CD4-positive, alpha-beta memory T cell (primary cell): ENCODE measurements at regions not wholly inside any gene's neighbourhood (a gene's known extent, or its start where the extent isn't known, plus 50 kb on each side); places are given as distances from the start of the nearest gene placed in this dataset.

Experiments used
- CTCF ChIA-PET: fragments of 350-600 bp; sonication (Branson Sonifier 250); formaldehyde crosslinking; loops from one replicate; lab custom pipeline; 2021; ENCODE audit warnings: inconsistent platforms; ENCODE audit not compliant: partially characterized antibody; lab: Charles Lee
- POLR2A ChIA-PET: fragments of 350-600 bp; sonication (Branson Sonifier 250); formaldehyde crosslinking; loops from one replicate; lab custom pipeline; 2021; ENCODE audit not compliant: partially characterized antibody; lab: Charles Lee
- DNase-seq, 5 donors: peaks; one replicate each; pipeline versions ENCODE4 v3.0.0 to v3.0.0-alpha.2; 2020 to 2022; ENCODE audit warnings: mixed read lengths in 1 of 5
- H3K27ac ChIP-seq: one replicate; pipeline ENCODE4 v1.7.0; 2013; ENCODE audit warnings: low read depth, low read length
- H3K27me3 ChIP-seq: 2 replicates; pipeline ENCODE4 v1.7.0; 2013; ENCODE audit warnings: mild to moderate bottlenecking, low read length, moderate library complexity; ENCODE audit not compliant: insufficient read depth
- H3K36me3 ChIP-seq: 2 replicates; pipeline ENCODE4 v1.7.0; 2013; ENCODE audit warnings: mild to moderate bottlenecking, low read length, moderate library complexity; ENCODE audit not compliant: insufficient read depth
- H3K4me1 ChIP-seq: 2 replicates; pipeline ENCODE4 v1.7.0; 2013; ENCODE audit warnings: mild to moderate bottlenecking, low read length, moderate library complexity; ENCODE audit not compliant: insufficient read depth
- H3K4me3 ChIP-seq, 2 donors: one replicate each; pipeline ENCODE4 v1.7.0; 2013; ENCODE audit warnings: low read length in 2 of 2, mild to moderate bottlenecking in 1 of 2
- H3K9me3 ChIP-seq, 2 donors: one replicate each; pipeline ENCODE4 v1.7.0; 2013; ENCODE audit warnings: low read length in 2 of 2, control low read depth in 1 of 2; ENCODE audit not compliant: control insufficient read depth in 1 of 2
- H3K27ac Mint-ChIP-seq, 7 donors: one replicate each; pipeline ENCODE4 v1.8.0; 2020 to 2021; ENCODE audit warnings: mixed read lengths in 7 of 7, mild to moderate bottlenecking in 6 of 7, inconsistent platforms in 3 of 7, moderate library complexity in 3 of 7
- H3K27me3 Mint-ChIP-seq, 2 donors: one replicate each; pipeline ENCODE4 v1.8.0; 2020 to 2021; ENCODE audit warnings: mixed read lengths in 2 of 2
- H3K36me3 Mint-ChIP-seq, 2 donors: one replicate each; pipeline ENCODE4 v1.8.0; 2020 to 2021; ENCODE audit warnings: mixed read lengths in 2 of 2, inconsistent platforms in 1 of 2, mild to moderate bottlenecking in 1 of 2
- H3K4me1 Mint-ChIP-seq, 4 donors: one replicate each; pipeline ENCODE4 v1.8.0; 2020 to 2021; ENCODE audit warnings: mixed read lengths in 4 of 4, mild to moderate bottlenecking in 1 of 4
- H3K4me3 Mint-ChIP-seq, 8 donors: one replicate each; pipeline ENCODE4 v1.8.0; 2020 to 2021; ENCODE audit warnings: mixed read lengths in 8 of 8, mild to moderate bottlenecking in 7 of 8, moderate library complexity in 6 of 8, inconsistent platforms in 3 of 8
- H3K9me3 Mint-ChIP-seq, 8 donors: one replicate each; pipeline ENCODE4 v1.8.0; 2020 to 2021; ENCODE audit warnings: mixed read lengths in 8 of 8, mild to moderate bottlenecking in 5 of 8, inconsistent platforms in 3 of 8, moderate library complexity in 1 of 8
- intact Hi-C: fragments of 100-400 bp; cut with micrococcal nuclease; formaldehyde crosslinking; loops from one replicate; pipeline ENCODE4 v1.15.1; 2023

GRCh38 chr10:3512263-3512662 lies 272.7 kb downstream of the KLF6 start:
- H3K4me3 Mint-ChIP-seq: no peak overlapping the region
- H3K9me3 Mint-ChIP-seq: peaks cover 0 to 2% (median 0%) of the 10 kb centered on the region in 8 donors
- H3K27ac Mint-ChIP-seq: no peak overlapping the region
- H3K36me3 Mint-ChIP-seq: no peaks in the 10 kb centered on the region
- H3K36me3 ChIP-seq: no peaks in the 10 kb centered on the region
- peaks cover under 1 to 3% of the 10 kb centered on the region in 2 donors for H3K27me3 Mint-ChIP-seq
- no peaks in the 10 kb centered on the region for H3K9me3 ChIP-seq
- peaks cover 15% of the 10 kb centered on the region for H3K4me1 ChIP-seq
- peaks cover 3% of the 10 kb centered on the region for H3K27me3 ChIP-seq
- peaks cover 7 to 31% (median 14%) of the 10 kb centered on the region in 4 donors for H3K4me1 Mint-ChIP-seq
- CTCF ChIA-PET: interaction anchor here (0.7 kb wide), 1 partner anchor 392 kb away, joined by 3 read pairs; no protein-coding TSS in a partner anchor
- POLR2A ChIA-PET: no interaction called here
- H3K27ac ChIP-seq: no peak overlapping the region
- DNase-seq: no peak
- intact Hi-C loops: no loop called here
- H3K4me3 ChIP-seq: no peak overlapping the region

GRCh38 chr10:3511483-3511882 lies 273.5 kb downstream of the KLF6 start:
- Histone ChIP-seq H3K27ac (no peak overlapping the region), H3K36me3 (no peaks in the 10 kb centered on the region), H3K9me3 (no peaks in the 10 kb centered on the region), H3K27me3 (no peaks in the 10 kb centered on the region), H3K4me1 (peaks cover 12% of the 10 kb centered on the region), H3K4me3 (no peak overlapping the region)
- Mint-ChIP-seq H3K36me3 (no peaks in the 10 kb centered on the region), H3K4me3 (no peak overlapping the region), H3K27ac (no peak overlapping the region), H3K4me1 (peaks cover 3 to 27% (median 9%) of the 10 kb centered on the region in 4 donors), H3K27me3 (peaks cover 0 to 3% of the 10 kb centered on the region in 2 donors), H3K9me3 (peaks cover 0 to 2% (median 0%) of the 10 kb centered on the region in 8 donors)
- intact Hi-C loops: no loop called here
- ChIA-PET POLR2A (no interaction called here), CTCF (no interaction called here)
- no peak for DNase-seq

- intact Hi-C loops: no loop called here
- DNase-seq: no peak
- CTCF ChIA-PET: no interaction called here
- peaks cover 0 to 3% of the 10 kb centered on the region in 2 donors for H3K27me3 Mint-ChIP-seq
- no peaks in the 10 kb centered on the region for H3K36me3 Mint-ChIP-seq
- H3K4me3 Mint-ChIP-seq: no peak overlapping the region
- peak overlapping the region in 2 of 7 donors; percentile 19 to 24 for H3K27ac Mint-ChIP-seq
- H3K4me1 Mint-ChIP-seq: peaks cover 3 to 26% (median 9%) of the 10 kb centered on the region in 4 donors
- Histone ChIP-seq H3K27ac (no peak overlapping the region), H3K4me1 (peaks cover 8% of the 10 kb centered on the region), H3K9me3 (no peaks in the 10 kb centered on the region), H3K36me3 (no peaks in the 10 kb centered on the region), H3K4me3 (no peak overlapping the region), H3K27me3 (no peaks in the 10 kb centered on the region)
- POLR2A ChIA-PET: interaction anchor here (1.0 kb wide), 1 partner anchor 271 kb away, joined by 3 read pairs; no protein-coding TSS in a partner anchor
- peaks cover 0 to 2% (median 0%) of the 10 kb centered on the region in 8 donors for H3K9me3 Mint-ChIP-seq
Observed at GRCh38 chr10:3510741-3511140, 274.3 kb downstream of the KLF6 start.

- Mint-ChIP-seq H3K4me3 (no peak overlapping the region), H3K4me1 (peaks cover 3 to 26% (median 9%) of the 10 kb centered on the region in 4 donors), H3K27me3 (peaks cover 0 to 2% of the 10 kb centered on the region in 2 donors), H3K36me3 (no peaks in the 10 kb centered on the region), H3K27ac (peak overlapping the region in 1 of 7 donors; percentile 31), H3K9me3 (peaks cover 0 to 2% (median 0%) of the 10 kb centered on the region in 8 donors)
- Histone ChIP-seq H3K4me3 (no peak overlapping the region), H3K27ac (no peak overlapping the region), H3K4me1 (peaks cover 8% of the 10 kb centered on the region), H3K9me3 (no peaks in the 10 kb centered on the region), H3K27me3 (no peaks in the 10 kb centered on the region), H3K36me3 (no peaks in the 10 kb centered on the region)
- CTCF ChIA-PET: no interaction called here
- DNase-seq: no peak
- intact Hi-C loops: no loop called here
- POLR2A ChIA-PET: no interaction called here
Observed at GRCh38 chr10:3509355-3509754, 275.7 kb downstream of the KLF6 start.

GRCh38 chr10:3503299-3503698 lies 281.7 kb downstream of the KLF6 start:
- H3K4me3 Mint-ChIP-seq: no peak overlapping the region
- no peaks in the 10 kb centered on the region for H3K36me3 ChIP-seq
- no peaks in the 10 kb centered on the region for H3K4me1 ChIP-seq
- H3K9me3 ChIP-seq: no peaks in the 10 kb centered on the region
- no peaks in the 10 kb centered on the region for H3K36me3 Mint-ChIP-seq
- intact Hi-C loops: no loop called here
- CTCF ChIA-PET: no interaction called here
- no peaks in the 10 kb centered on the region for H3K9me3 Mint-ChIP-seq
- no peaks in the 10 kb centered on the region for H3K27me3 ChIP-seq
- no peak overlapping the region for H3K27ac ChIP-seq
- H3K27me3 Mint-ChIP-seq: peaks cover 0 to 4% of the 10 kb centered on the region in 2 donors
- no peak overlapping the region for H3K4me3 ChIP-seq
- no peaks in the 10 kb centered on the region for H3K4me1 Mint-ChIP-seq
- no peak overlapping the region for H3K27ac Mint-ChIP-seq
- POLR2A ChIA-PET: no interaction called here
- no peak for DNase-seq

GRCh38 chr10:3502673-3503072 lies 282.3 kb downstream of the KLF6 start:
- Mint-ChIP-seq H3K27ac (no peak overlapping the region), H3K4me1 (no peaks in the 10 kb centered on the region), H3K27me3 (peaks cover 0 to 4% of the 10 kb centered on the region in 2 donors), H3K9me3 (no peaks in the 10 kb centered on the region), H3K36me3 (no peaks in the 10 kb centered on the region), H3K4me3 (no peak overlapping the region)
- no peaks in the 10 kb centered on the region for H3K9me3 ChIP-seq
- no peaks in the 10 kb centered on the region for H3K36me3 ChIP-seq
- no peak overlapping the region for H3K4me3 ChIP-seq
- intact Hi-C loops: no loop called here
- no peaks in the 10 kb centered on the region for H3K27me3 ChIP-seq
- CTCF ChIA-PET: no interaction called here
- POLR2A ChIA-PET: no interaction called here
- H3K4me1 ChIP-seq: no peaks in the 10 kb centered on the region
- no peak for DNase-seq
- no peak overlapping the region for H3K27ac ChIP-seq

- Histone ChIP-seq H3K36me3 (no peaks in the 10 kb centered on the region), H3K4me3 (no peak overlapping the region), H3K9me3 (no peaks in the 10 kb centered on the region), H3K27ac (no peak overlapping the region), H3K4me1 (no peaks in the 10 kb centered on the region), H3K27me3 (no peaks in the 10 kb centered on the region)
- no peaks in the 10 kb centered on the region for H3K4me1 Mint-ChIP-seq
- intact Hi-C loops: no loop called here
- H3K27me3 Mint-ChIP-seq: peaks cover 7 to 14% of the 10 kb centered on the region in 2 donors
- no peak overlapping the region for H3K27ac Mint-ChIP-seq
- no peak overlapping the region for H3K4me3 Mint-ChIP-seq
- ChIA-PET POLR2A (no interaction called here), CTCF (no interaction called here)
- DNase-seq: no peak
- H3K36me3 Mint-ChIP-seq: no peaks in the 10 kb centered on the region
- no peaks in the 10 kb centered on the region for H3K9me3 Mint-ChIP-seq
Observed at GRCh38 chr10:3500408-3500856, 284.6 kb downstream of the KLF6 start.
